PC-9 (cell line): ENCODE measurements at regions not wholly inside any gene's neighbourhood (a gene's known extent, or its start where the extent isn't known, plus 50 kb on each side); places are given as distances from the start of the nearest gene placed in this dataset.

Experiments used
- CTCF ChIP-seq: fragments of 200-600 bp; sonication (generic); conservative IDR thresholded peaks from 2 replicates; pipeline ENCODE4 v1.6.1; 2017; ENCODE audit warnings: mixed run types, antibody characterized with exemption, mild to moderate bottlenecking, moderate library complexity
- EZH2 ChIP-seq: fragments of 200-600 bp; sonication (generic); IDR thresholded peaks from 2 replicates; pipeline ENCODE4 v1.8.0; 2017; ENCODE audit warnings: antibody characterized with exemption, low read depth

- no peak for TF ChIP-seq CTCF
- TF ChIP-seq EZH2 = no peak
These were observed 209.2 kb downstream of the TECRL start for GRCh38 chr4:64200001-64200555.
